PC-3 (cell line): ENCODE measurements at regions not wholly inside any gene's neighbourhood (a gene's known extent, or its start where the extent isn't known, plus 50 kb on each side); places are given as distances from the start of the nearest gene placed in this dataset.

ENCODE experiments used
- CTCF ChIP-seq: fragments of 300-600 bp; sonication (generic); conservative IDR thresholded peaks from 2 replicates; pipeline ENCODE4 v1.5.1; 2017; ENCODE audit warnings: antibody characterized with exemption, low read depth, mild to moderate bottlenecking, low read length
- EZH2 ChIP-seq: fragments of 300-600 bp; sonication (generic); IDR thresholded peaks from one replicate; pipeline ENCODE4 v1.6.1; 2017; ENCODE audit warnings: antibody characterized with exemption, mild to moderate bottlenecking, low read length; ENCODE audit not compliant: unreplicated experiment

- TF ChIP-seq CTCF (no peak), EZH2 (no peak)
Measured at GRCh38 chr18:6639305-6639704, 90.2 kb upstream of the ARHGAP28 start.
